NCI-H128 (cell line): ENCODE measurements at regions not wholly inside any gene's neighbourhood (a gene's known extent, or its start where the extent isn't known, plus 50 kb on each side); places are given as distances from the start of the nearest gene placed in this dataset.
A peak's percentile ranks its signal among the peaks of the same experiment; 100 is the strongest.

Experiments
- DNase-seq: peaks from one replicate; lab custom pipeline; 2025; ENCODE audit not compliant: unreplicated experiment; lab: John Stamatoyannopoulos, UW

DNA sequence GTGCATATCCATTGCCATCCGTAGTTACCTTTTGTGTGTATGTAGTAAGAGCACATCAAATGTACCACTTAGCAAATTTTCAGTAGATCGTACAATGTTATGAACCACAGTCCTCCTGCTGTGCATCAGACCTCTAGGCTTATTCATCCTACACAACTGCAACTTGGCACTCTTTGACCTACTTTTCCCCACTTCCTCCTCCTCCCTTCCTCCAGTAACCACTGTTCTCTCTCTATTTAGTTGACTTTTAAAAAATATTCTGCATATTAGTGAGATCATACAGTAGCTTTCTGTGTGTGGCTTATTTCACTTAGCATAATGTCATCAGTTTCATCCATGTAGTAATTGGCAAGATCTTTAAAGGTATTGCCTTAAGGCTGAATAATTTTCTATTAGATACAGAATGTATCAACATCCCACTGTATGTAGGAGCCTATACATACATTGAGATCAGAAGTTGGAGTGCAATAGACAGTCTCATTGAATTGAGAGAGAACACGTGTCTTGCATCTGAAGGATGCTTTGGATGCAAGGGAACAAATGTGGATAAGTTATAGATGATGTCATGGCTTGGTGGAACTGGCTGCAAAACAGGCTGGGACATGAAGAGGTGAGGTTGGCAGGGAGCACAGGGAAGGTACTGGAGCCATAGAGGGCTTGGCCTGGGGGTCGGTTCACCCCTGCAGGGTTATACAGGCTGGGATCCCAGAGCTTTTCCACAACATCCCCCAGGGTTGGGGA is 83.0 kb upstream of the FAM180A start:
- DNase-seq: no peak

DNA sequence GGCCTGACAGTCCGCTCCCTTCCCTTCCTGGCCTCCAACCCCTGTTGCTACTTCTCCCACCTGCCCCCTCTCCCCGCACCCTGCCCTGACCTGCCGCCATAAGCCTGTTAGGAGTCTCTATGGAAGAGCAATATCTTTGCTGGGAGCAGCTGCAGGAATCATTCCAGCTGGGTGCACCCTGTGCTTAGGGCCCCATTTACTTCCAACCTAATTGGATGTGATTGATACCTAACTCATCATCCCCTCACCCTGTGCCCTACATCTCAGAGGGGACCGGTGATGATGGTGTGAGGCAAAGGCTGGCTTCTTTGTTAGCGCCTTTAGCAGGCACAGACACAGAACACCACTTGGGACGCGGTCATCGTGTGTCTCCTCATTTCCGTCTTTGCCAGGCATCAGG is 80.0 kb upstream of the FAM180A start:
- no peak for DNase-seq

DNA sequence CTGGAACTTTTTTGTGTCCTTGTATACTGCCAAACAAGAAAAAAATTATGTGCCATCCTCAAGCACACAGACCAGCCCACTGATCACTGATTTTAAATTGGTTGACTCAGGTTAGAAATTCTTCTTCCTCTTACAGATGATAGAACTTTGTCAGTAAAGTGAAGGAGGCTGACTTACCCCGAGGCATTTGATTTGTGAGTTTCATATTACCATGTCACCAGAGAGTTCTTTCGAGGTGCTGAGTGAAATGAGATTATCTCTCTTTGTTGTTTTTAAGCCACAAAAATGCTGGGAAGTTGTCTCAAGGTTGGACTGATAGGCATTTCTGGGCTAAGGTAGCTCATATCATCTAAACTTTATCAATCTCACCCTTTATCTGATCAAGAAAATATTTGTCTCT is 78.8 kb upstream of the FAM180A start:
- DNase-seq: no peak

DNA sequence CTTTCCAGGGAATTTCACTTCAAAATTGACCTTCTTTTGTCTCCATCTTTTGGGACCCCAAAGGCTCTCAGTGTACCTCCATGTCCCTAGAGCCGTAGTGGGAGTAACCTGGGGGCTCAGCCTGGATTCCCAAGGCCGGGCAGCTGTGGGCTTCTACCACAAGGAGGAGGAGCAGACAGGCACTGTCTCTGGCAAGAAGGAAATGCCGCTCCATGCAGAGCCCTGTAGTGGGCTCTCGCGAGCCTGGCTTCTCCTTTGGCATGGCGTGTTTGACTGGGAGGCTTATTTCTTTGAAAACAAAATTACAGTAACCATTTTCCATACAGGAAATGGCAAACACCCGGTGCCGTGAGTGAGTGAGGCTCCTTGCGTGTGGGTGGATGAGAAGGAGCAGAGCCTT is 76.8 kb upstream of the FAM180A start:
- DNase-seq: no peak

DNA sequence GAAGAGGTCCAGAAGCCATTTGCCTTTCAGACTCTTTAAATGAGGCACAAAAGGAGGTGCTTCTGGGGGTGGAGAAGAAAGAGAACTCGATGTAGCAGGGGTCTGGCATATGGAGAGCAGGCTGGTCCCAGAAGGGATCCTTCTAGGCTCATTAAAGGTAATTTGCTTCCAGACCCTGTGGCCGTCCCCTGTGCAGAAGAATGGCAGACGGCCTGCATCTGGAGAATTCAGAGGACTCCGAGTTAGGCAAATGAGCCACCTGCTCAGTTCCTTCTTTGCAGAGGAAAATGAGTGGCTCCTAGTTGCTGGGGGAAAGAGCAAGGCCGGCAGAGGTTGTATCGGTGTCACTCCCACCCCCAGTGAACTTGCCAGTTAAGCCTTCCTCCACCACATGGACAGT is 73.8 kb upstream of the FAM180A start:
- DNase-seq: no peak

DNA sequence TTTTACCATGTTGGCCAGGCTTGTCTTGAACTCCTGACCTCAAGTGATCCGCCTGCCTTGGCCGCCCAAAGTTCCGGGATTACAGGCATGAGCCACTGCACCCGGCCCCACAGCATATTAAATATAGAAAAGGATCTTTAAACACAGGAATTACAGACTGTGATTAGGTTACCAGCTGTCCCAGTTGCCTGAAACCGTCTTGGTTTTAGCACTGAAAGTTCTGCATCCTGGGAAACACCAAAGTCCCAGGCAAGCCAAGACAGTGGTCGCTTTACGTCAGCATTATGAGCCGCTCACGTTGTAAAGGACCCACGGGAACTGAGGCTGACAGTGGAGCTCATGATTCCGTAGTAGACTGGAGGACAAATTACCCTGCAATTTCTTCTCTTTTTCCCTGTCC is 69.0 kb upstream of the FAM180A start:
- DNase-seq: no peak

DNA sequence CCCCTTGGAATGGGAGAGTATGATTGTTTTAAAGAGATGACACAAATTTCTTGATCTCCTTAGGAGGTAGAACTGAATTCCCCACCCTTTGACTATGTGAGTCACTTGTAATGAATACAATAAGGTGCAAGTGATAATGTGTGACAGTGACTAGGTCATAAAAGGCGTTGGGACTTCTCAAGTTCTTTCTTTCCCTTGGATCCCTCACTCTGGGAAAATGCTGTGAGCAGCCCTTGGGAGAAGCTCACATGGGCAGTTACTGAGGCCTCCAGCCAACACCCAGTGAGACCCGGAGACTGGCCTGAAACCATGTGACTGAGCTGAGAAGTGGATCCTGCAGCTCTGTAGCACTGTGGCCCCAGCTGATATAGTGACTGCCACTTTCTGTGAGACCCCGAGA is 66.4 kb upstream of the FAM180A start:
- no peak for DNase-seq

DNA sequence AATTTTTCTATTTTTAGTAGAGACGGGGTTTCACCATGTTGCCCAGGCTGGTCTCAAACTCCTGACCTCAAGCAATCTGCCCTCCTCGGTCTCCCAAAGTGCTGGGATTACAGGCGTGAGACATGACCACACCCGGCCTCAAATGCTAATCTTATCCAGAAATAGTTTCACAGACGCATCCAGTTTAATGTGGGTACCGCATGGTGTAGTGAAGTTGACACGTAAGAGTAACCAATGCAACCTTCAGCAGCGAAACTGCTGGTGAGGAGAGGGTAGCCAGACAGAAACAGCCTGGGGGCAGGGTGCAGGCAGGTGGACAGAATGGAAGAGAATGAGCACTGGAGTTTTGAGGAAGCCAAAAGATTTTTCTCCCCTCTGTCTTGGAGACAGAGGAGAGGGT is 63.5 kb upstream of the FAM180A start:
- DNase-seq: no peak

DNA sequence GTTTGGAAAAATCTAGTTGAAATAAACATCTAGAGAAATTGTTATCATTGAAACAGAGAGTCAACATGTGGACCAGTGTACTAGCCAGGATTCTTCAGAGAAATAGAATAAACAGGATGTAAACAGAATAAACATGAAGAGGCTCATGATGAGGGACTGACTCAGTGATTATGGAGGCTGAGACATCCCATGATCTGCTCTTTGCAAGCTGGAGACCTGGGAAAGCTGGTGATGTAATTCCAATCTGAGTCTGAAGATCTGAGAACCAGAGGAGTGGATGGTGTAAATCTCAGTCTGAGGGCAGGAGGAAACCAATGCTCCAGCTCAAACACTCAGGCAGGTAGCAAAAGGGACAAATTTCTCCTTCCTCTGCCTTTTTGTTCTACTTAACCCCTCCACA is 62.9 kb upstream of the FAM180A start:
- DNase-seq: no peak

DNA sequence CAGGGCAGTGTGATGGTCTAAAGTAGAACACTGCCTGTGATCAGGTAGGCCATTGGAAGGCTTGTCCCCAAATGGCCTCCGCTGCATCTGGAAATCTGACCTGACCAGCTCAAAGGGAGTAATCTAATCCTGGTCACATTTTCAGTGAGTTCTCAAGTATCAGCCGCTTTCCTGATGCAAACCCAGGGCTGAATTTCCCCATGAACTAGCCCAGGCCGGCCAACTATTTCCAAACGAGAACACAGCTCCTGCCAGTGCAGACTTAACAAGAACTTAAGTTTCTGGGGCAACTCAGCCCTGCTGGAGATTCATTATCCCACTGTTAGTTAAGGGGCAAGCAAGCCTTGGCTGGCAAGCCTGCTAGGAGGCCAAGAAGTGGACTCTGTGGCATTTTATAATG is 59.6 kb upstream of the FAM180A start:
- no peak for DNase-seq

DNA sequence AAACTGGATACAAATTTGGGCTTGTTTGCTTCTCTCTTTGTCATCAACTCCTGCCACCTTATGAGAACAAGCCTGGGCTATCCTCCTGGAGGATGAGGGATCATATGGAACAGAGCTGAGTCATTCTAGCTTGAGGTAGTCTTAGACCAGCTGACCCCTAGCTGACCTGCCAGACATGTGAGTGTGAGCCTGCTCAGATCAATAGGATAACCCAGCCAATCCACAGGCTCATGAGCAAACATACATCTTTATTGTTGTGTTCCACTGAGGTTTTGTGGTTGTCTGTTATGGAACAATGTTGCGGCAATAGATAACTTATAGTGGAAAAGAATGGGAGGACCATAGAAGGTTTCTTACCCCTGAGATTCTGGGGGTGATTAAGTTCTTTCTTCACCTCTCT is 54.5 kb upstream of the FAM180A start:
- DNase-seq: no peak

DNA sequence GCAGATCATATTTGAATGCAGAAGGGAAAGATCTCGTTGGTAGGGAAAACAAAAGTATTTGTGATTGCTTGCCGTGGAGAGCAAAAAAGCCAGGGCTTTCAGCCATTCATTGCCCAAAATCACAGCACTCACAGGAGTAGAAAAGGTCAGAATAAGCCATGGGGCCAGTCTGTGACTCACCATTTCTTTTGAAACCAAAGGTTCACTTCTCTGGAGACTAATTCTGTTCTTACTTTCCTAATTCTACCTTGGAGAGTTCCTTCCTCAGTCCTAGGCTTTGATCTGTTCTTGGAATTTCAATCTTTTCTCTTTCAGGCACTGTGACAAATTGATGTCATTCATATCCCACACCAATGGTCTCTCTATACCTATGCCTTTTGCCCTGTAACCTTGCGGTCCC is 54.1 kb upstream of the FAM180A start:
- no peak for DNase-seq

DNA sequence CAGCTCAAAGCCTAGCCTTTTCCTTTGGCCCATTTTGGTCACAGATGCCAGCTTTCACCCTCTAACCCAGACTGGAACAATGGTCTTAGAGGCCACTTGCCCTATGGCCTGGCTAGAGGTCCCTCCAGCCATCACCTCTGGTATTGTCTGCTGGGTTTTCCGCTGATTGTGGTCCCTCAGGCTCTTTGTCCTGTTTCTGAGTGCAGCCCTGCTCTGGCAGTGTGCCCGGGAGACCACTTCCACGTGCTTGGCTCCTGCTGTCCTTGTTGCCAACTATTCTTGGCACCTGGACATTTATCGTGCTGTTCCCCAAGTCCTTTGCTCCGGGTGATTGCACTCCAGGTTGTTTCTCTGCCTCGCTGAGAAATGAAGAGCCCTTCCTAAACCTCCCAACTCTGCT is 53.3 kb upstream of the FAM180A start:
- DNase-seq: peak; percentile 82

DNA sequence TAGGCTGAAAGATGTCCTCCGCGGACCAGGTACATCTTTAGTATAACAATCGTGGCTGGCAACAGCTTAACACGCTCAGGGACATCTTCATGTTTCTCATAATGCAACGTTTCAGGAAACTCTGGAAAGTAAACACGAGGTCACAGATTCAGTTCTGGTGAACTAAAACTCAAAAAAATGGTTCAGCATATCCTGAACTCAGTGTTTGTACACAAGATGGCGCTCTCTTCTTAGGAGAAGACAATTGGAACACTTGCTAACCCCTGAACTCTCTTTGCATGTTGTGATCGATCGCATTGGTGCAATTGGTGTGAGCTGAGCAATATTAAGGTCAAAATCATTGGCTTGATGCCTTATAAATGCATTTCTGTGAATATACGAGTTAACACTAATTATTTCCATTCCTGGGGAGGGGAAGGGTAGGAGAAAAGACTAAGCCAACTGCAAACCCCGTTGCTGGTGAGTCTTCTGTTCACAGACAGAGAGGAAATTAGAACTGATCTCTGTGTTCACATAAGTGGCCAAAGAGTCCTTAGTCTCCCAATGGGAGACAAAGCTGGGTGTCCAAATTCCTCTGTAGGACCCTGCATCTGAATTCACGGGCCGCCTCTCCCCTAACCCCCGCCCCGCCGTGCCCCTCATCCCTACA is 52.6 kb upstream of the FAM180A start:
- peak; percentile 79 for DNase-seq

DNA sequence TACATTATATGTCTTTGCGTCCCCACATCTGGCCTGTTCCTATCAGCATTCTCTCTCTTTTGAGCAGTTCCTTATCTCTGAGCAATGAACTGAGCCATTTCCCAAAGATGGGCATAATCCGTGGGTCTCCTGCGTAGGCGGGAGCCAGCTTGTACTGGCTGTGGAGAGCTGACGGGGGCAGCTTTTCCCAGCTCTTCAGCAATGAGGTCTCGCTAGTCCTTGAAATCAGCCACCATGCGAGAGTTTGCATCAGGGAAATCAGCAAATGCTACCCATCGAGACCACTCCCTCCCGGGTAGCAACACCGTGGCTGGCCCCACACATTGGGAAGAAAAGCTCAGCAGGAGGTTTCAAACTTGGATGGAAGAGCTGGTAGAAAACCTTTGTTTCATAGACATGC is 51.9 kb upstream of the FAM180A start:
- no peak for DNase-seq

DNA sequence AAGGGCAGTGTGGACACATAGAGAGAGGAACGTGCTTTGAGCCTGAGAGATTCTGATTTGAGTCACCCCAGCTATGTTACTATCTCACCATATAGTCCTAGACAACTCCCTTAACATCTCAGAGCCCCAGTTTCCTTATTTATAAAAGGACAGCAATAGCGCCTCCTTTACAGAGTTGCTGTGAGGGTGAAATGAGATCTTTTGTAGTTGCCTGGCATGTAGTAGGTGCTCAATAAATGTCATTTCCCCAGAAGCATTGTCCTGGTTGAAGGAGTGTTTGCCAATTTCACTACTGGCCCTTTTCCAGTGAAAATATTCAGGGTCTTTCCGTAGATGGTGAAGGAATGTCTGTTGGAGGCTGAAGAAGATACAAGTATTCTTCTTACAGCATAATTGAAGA is 51.3 kb upstream of the FAM180A start:
- no peak for DNase-seq
